ENCODE measurements at regions not wholly inside any gene's neighbourhood (a gene's known extent, or its start where the extent isn't known, plus 50 kb on each side); places are given as distances from the start of the nearest gene placed in this dataset.
"Not testable (repeated sequence)": the region's sequence is repeated elsewhere in the genome, so short reads cannot be mapped to it uniquely, and the experiment has no call there.

DNA sequence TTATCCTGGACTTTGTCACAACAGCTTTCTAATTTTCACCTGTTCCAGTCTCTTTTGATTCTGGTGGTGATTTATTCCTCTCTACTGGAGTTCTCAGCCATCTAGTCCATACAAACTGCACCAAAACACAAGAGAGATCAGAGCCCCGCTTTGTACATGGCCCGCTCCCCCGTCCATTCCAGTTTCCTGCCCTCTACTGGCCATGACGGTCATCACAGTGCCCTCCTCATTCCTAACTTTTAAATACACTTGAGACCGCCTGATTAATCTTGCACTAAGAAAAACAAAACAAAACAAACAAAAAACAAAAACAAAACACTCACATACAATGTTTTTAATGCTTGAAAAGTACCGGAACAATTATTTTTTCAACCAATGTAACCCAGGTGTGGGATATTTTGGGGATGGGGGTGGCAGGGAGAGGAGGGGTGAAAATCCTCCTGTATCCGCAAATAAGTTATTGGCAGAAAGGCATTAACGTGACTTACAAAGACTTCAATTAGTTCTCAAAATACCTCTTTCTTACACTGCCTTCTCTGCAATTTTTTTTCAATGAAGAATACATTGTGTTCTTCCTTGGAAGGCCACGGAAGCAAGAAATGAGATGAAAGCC is 84.8 kb upstream of the PAM start:
- Histone ChIP-seq H3K36me3 (no peaks in the 10 kb centered on the region), H3K27ac (no peak overlapping the region), H3K9me3 (ENCODE audit: severe bottlenecking) (no peaks in the 10 kb centered on the region), H3K27me3 (ENCODE audit: insufficient read depth, low read depth, severe bottlenecking) (no peaks in the 10 kb centered on the region), H3K4me3 (ENCODE audit: low read depth, low read length) (no peak overlapping the region)
- TF ChIP-seq, protein P1, sequence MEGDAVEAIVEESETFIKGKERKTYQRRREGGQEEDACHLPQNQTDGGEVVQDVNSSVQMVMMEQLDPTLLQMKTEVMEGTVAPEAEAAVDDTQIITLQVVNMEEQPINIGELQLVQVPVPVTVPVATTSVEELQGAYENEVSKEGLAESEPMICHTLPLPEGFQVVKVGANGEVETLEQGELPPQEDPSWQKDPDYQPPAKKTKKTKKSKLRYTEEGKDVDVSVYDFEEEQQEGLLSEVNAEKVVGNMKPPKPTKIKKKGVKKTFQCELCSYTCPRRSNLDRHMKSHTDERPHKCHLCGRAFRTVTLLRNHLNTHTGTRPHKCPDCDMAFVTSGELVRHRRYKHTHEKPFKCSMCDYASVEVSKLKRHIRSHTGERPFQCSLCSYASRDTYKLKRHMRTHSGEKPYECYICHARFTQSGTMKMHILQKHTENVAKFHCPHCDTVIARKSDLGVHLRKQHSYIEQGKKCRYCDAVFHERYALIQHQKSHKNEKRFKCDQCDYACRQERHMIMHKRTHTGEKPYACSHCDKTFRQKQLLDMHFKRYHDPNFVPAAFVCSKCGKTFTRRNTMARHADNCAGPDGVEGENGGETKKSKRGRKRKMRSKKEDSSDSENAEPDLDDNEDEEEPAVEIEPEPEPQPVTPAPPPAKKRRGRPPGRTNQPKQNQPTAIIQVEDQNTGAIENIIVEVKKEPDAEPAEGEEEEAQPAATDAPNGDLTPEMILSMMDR (IDR thresholded peaks at IDR 0.05; ENCODE audit: low read depth, low read length), result peak; percentile 67
- peak; percentile 60 for DNase-seq

DNA sequence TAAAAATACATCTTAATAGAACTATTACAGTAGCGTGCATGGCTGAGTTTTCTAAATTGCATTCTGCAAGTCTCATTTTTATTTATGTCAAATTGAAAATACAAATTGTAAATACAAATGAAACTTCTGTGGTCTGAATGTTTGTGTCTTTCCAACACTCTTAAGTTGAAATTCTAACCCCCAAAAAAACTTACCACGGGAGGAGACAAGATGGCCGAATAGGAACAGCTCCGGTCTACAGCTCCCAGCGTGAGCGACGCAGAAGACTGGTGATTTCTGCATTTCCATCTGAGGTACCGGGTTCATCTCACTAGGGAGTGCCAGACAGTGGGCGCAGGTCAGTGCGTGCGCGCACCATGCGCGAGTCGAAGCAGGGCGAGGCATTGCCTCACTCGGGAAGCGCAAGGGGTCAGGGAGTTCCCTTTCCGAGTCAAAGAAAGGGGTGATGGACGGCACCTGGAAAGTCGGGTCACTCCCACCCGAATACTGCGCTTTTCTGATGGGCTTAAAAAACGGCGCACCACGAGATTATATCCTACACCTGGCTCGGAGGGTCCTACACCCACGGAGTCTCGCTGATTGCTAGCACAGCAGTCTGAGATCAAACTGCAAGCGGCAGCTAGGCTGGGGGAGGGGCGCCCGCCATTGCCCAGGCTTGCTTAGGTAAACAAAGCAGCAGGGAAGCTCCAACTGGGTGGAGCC is 83.9 kb upstream of the PAM start:
- not testable (repeated sequence) for H3K4me3 ChIP-seq (ENCODE audit: low read depth, low read length); DNase-seq; H3K9me3 ChIP-seq (ENCODE audit: severe bottlenecking); H3K36me3 ChIP-seq; H3K27me3 ChIP-seq (ENCODE audit: insufficient read depth, low read depth, severe bottlenecking); H3K27ac ChIP-seq

DNA sequence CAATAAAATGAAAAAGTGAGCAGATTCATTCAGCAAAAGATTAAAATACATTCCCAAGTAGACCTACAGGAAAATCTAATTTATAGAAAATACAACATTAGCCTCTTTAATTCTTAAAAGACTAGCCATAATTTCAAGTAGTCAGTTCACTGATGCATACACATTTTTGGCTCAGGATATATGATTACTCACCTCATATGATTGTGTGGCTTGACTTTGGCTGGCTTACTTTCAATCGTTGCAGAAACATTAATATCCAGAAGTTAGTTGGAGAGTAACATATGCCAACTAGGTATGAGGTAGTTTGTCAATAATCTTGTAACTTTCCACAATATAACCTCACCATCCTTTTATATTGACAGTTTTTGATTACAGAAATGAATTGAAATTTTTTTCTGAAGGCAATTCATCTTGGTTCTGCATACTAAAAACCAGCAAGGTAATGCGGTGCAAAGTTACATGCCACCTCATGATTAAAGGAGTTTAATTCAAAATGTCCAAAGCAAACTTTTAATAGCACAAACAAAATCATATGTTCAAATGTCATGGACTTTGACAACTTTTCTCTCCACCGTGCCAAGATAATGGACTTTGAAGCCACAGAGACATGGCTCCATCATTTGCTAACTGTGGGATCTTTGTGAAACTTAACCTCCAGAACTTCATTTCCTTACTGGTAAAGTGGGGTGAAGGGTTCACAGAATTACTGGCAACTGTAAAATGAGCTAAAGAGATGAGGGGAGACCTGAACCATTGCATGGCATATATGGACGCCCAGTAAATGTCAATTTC is 76.6 kb upstream of the PAM start:
- TF ChIP-seq, protein P1 (IDR thresholded peaks at IDR 0.05; ENCODE audit: low read depth, low read length), result no peak
- Histone ChIP-seq H3K27me3 (ENCODE audit: insufficient read depth, low read depth, severe bottlenecking) (no peaks in the 10 kb centered on the region), H3K36me3 (no peaks in the 10 kb centered on the region), H3K27ac (no peak overlapping the region), H3K9me3 (ENCODE audit: severe bottlenecking) (no peaks in the 10 kb centered on the region), H3K4me3 (ENCODE audit: low read depth, low read length) (no peak overlapping the region)
- no peak for DNase-seq

DNA sequence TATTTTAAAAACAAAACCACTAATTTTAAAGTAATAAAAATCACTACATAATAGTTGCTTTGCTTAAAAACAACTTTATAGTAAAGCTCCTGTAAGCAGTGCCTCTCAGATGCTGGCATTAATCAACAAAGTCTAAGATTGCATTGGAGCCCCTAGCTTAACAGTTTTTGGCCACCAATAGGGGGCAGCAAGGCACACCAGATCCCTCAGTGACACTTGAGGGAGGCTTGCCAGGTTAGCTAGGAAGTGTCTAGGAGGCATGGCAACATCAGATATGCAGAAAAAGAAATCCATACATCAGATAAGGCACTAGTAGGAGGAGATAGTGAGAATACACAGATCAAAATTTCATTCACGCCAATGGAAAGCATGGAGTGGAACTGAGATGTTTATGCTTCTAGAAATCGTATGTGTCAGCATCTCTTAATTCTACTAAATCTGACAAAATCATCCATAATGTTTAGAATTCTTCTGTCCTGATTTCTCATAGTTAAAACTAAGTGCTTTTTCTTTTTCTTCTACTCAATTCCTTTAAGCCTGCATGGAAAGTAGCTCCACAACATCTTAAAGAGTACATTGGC is 73.6 kb upstream of the PAM start:
- TF ChIP-seq, protein P1 (IDR thresholded peaks at IDR 0.05; ENCODE audit: low read depth, low read length), result peak; percentile 77
- peak; percentile 76 for DNase-seq
- H3K9me3 ChIP-seq (ENCODE audit: severe bottlenecking), result no peaks in the 10 kb centered on the region
- H3K36me3 ChIP-seq, result no peaks in the 10 kb centered on the region
- no peak overlapping the region for H3K27ac ChIP-seq
- no peaks in the 10 kb centered on the region for H3K27me3 ChIP-seq (ENCODE audit: insufficient read depth, low read depth, severe bottlenecking)
- no peak overlapping the region for H3K4me3 ChIP-seq (ENCODE audit: low read depth, low read length)

DNA sequence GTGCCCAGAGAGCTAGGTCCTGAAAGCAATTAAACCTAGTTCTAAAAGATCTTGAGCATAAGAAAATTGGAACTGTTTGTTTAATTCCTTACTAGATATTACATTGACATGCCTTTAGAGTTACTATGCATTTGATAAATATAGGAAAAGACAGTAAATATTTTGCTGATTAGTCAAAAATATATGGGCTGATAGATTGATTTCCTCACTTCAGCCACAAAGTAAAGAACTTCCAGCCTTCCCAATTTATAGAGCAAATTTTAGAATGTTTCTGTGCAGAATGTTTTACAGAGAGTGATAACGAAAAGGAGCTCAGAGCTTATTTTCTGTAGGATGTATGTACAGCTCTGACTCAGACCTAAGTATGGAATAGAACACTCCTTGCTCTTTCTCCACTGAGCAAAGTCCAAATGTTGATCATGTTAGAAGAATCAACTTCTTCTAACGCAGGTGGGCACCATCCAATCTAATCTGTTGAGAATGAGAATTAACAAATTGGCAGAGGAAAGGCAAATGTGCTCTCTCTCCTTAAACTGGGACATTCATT is 72.9 kb upstream of the PAM start:
- Histone ChIP-seq H3K27me3 (ENCODE audit: insufficient read depth, low read depth, severe bottlenecking) (no peaks in the 10 kb centered on the region), H3K27ac (no peak overlapping the region), H3K4me3 (ENCODE audit: low read depth, low read length) (no peak overlapping the region), H3K9me3 (ENCODE audit: severe bottlenecking) (no peaks in the 10 kb centered on the region), H3K36me3 (no peaks in the 10 kb centered on the region)
- DNase-seq, result no peak
- TF ChIP-seq, protein P1 (IDR thresholded peaks at IDR 0.05; ENCODE audit: low read depth, low read length), result no peak

DNA sequence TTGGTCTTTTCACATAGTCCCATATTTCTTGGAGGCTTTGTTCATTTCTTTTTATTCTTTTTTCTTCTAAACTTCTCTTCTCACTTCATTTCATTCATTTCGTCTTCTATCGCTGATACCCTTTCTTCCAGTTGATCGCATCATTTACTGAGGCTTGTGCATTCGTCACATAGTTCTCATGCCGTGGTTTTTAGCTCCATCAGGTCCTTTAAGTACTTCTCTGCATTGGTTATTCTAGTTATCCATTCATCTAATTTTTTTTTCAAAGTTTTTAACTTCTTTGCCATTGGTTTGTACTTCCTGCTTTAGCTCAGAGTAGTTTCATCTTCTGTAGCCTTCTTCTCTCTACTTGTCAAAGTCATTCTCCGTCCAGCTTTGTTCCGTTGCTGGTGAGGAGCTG is 67.0 kb upstream of the PAM start:
- H3K27ac ChIP-seq; DNase-seq; H3K27me3 ChIP-seq (ENCODE audit: insufficient read depth, low read depth, severe bottlenecking); H3K9me3 ChIP-seq (ENCODE audit: severe bottlenecking); H3K36me3 ChIP-seq; H3K4me3 ChIP-seq (ENCODE audit: low read depth, low read length): not testable (repeated sequence)

DNA sequence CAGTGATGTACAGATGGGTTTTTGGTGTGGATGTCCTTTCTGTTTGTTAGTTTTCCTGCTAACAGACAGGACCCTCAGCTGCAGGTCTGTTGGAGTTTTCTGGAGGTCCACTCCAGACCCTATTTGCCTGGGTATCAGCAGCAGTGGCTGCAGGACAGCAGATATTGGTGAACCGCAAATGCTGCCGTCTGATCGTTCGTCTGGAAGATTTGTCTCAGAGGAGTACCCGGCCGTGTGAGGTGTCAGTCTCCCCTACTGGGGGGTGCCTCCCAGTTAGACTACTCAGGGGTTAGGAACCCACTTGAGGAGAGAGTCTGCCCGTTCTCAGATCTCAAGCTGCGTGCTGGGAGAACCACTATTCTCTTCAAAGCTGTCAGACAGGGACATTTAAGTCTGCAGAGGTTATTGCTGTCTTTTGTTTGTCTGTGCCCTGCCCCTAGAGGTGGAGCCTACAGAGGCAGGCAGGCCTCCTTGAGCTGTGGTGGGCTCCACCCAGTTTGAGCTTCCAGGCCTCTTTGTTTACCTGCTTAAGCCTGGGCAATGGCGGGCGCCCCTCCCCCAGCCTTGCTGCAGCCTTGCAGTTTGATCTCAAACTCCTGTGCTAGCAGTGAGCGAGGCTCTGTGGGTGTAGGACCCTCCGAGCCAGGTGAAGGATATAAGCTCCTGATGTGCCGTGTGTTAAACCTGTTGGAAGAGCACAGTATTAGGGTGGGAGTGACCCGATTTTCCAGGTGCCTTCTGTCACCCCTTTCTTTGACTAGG is 66.3 kb upstream of the PAM start:
- H3K27me3 ChIP-seq (ENCODE audit: insufficient read depth, low read depth, severe bottlenecking); H3K9me3 ChIP-seq (ENCODE audit: severe bottlenecking); H3K27ac ChIP-seq; DNase-seq; H3K4me3 ChIP-seq (ENCODE audit: low read depth, low read length); H3K36me3 ChIP-seq: not testable (repeated sequence)

All from WERI-Rb-1 (cell line).